HG03571 (cell line): ENCODE measurements at regions not wholly inside any gene's neighbourhood (a gene's known extent, or its start where the extent isn't known, plus 50 kb on each side); places are given as distances from the start of the nearest gene placed in this dataset.

ENCODE experiments used
- ATAC-seq: cut with Tn5 transposase; IDR thresholded peaks from one replicate; pipeline ENCODE4 v1.9.1; 2021; ENCODE audit not compliant: unreplicated experiment

- no peak for ATAC-seq
These were observed 63.6 kb downstream of the NUDT12 start for GRCh38 chr5:103498800-103499551.

GRCh38 chr5:103498211-103498610 lies 64.4 kb downstream of the NUDT12 start:
- no peak for ATAC-seq

- ATAC-seq, result no peak
These were observed 64.8 kb downstream of the NUDT12 start for GRCh38 chr5:103497781-103498180.

- no peak for ATAC-seq
These were observed 72.4 kb downstream of the NUDT12 start for GRCh38 chr5:103490030-103490739.

GRCh38 chr5:103489307-103489706 lies 73.3 kb downstream of the NUDT12 start:
- no peak for ATAC-seq

GRCh38 chr5:103487822-103488493 lies 74.6 kb downstream of the NUDT12 start:
- ATAC-seq, result no peak

GRCh38 chr5:103487218-103487617 lies 75.4 kb downstream of the NUDT12 start:
- ATAC-seq, result no peak

- ATAC-seq, result no peak
These were observed 75.8 kb downstream of the NUDT12 start for GRCh38 chr5:103486739-103487138.

- ATAC-seq, result no peak
These were observed 82.3 kb downstream of the NUDT12 start for GRCh38 chr5:103480246-103480645.

GRCh38 chr5:103477678-103478077 lies 84.9 kb downstream of the NUDT12 start:
- no peak for ATAC-seq

- ATAC-seq, result no peak
These were observed 85.8 kb downstream of the NUDT12 start for GRCh38 chr5:103476811-103477210.

GRCh38 chr5:103475629-103476240 lies 86.9 kb downstream of the NUDT12 start:
- no peak for ATAC-seq

- no peak for ATAC-seq
These were observed 87.9 kb downstream of the NUDT12 start for GRCh38 chr5:103474677-103475076.

- ATAC-seq, result no peak
These were observed 88.9 kb downstream of the NUDT12 start for GRCh38 chr5:103473725-103474124.

GRCh38 chr5:103472830-103473229 lies 89.8 kb downstream of the NUDT12 start:
- ATAC-seq, result no peak

GRCh38 chr5:103472265-103472664 lies 90.3 kb downstream of the NUDT12 start:
- ATAC-seq, result no peak

GRCh38 chr5:103469288-103470040 lies 93.1 kb downstream of the NUDT12 start:
- ATAC-seq, result no peak

GRCh38 chr5:103467831-103468230 lies 94.8 kb downstream of the NUDT12 start:
- no peak for ATAC-seq

GRCh38 chr5:103466495-103466894 lies 96.1 kb downstream of the NUDT12 start:
- ATAC-seq, result no peak

GRCh38 chr5:103465891-103466290 lies 96.7 kb downstream of the NUDT12 start:
- ATAC-seq, result no peak
